Esophagus muscularis mucosa (tissue), 4 donors: ENCODE measurements at regions not wholly inside any gene's neighbourhood (a gene's known extent, or its start where the extent isn't known, plus 50 kb on each side); places are given as distances from the start of the nearest gene placed in this dataset.

ENCODE experiments used
- EP300 ChIP-seq: sonication (generic); formaldehyde crosslinking; IDR thresholded peaks from one replicate; pipeline ENCODE4 v1.6.1; 2017; ENCODE audit warnings: antibody characterized with exemption
- POLR2A ChIP-seq: fragments of 450-650 bp; IDR thresholded peaks from one replicate; pipeline ENCODE4 v1.6.1; 2017; ENCODE audit warnings: antibody characterized with exemption, moderate library complexity, mild to moderate bottlenecking, low read depth
- POLR2AphosphoS5 ChIP-seq, 2 donors: sonication (generic); formaldehyde crosslinking; IDR thresholded peaks; one replicate each; pipeline ENCODE4 v1.6.1; 2017; ENCODE audit warnings: antibody characterized with exemption in 2 of 2
- TF ChIP-seq, protein P1 (sequence below), 3 experiments: fragments of 200-600 bp in 2 of 3; fragments of 450-650 bp in 1 of 3; sonication (generic) in 2 of 3; IDR thresholded peaks; one replicate each; pipeline ENCODE4 v1.5.1; 2017 to 2019; ENCODE audit warnings: antibody characterized with exemption in 3 of 3, mild to moderate bottlenecking in 2 of 3, moderate library complexity in 1 of 3

DNA sequence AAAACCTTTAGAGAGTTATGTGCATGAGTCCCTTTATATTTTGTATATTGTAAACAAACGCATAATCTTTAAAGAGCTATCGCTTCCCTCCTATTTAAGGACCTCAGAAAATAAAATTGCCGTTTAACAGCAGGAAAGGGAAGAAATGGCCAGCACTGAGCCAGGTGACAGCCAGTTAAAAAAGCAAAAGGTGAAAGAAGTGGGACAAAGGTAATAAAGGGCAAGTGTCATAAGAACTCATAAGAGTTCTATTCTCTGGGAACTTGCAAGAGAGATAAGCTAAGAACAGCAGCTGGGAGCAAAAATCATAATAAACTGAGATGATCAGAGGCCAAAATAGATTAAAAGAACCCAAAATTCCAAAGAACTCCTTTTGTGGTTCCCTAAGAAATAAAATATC lies 520.9 kb upstream of the PKN2 start:
- TF ChIP-seq POLR2A: no peak
- TF ChIP-seq, protein P1, sequence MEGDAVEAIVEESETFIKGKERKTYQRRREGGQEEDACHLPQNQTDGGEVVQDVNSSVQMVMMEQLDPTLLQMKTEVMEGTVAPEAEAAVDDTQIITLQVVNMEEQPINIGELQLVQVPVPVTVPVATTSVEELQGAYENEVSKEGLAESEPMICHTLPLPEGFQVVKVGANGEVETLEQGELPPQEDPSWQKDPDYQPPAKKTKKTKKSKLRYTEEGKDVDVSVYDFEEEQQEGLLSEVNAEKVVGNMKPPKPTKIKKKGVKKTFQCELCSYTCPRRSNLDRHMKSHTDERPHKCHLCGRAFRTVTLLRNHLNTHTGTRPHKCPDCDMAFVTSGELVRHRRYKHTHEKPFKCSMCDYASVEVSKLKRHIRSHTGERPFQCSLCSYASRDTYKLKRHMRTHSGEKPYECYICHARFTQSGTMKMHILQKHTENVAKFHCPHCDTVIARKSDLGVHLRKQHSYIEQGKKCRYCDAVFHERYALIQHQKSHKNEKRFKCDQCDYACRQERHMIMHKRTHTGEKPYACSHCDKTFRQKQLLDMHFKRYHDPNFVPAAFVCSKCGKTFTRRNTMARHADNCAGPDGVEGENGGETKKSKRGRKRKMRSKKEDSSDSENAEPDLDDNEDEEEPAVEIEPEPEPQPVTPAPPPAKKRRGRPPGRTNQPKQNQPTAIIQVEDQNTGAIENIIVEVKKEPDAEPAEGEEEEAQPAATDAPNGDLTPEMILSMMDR (IDR thresholded peaks at IDR 0.05): no peak
- no peak for TF ChIP-seq POLR2AphosphoS5 (IDR thresholded peaks at IDR 0.05)
- TF ChIP-seq EP300: no peak
